ENCODE measurements at regions not wholly inside any gene's neighbourhood (a gene's known extent, or its start where the extent isn't known, plus 50 kb on each side); places are given as distances from the start of the nearest gene placed in this dataset.

DNA sequence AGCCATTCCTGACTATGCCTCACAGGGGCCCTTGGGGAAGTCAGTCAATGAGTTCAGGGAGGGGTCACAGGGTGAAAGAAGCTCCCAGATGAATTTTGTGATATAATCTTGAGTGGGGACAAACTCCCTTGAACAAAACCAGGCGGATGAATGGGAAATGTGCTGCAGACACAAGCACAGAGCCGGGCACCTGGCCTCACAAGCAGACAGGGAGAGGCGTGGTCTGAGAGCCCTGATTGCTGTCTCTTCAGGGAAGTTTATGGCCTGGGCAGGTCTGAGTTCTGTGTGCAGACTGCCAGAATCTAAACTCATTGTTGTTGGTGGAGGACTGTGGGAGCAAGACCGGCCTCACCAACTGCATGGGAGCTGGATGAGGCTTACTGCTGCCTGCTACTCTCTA is 591.8 kb downstream of the EPHA3 start:
- TF ChIP-seq, protein P1, sequence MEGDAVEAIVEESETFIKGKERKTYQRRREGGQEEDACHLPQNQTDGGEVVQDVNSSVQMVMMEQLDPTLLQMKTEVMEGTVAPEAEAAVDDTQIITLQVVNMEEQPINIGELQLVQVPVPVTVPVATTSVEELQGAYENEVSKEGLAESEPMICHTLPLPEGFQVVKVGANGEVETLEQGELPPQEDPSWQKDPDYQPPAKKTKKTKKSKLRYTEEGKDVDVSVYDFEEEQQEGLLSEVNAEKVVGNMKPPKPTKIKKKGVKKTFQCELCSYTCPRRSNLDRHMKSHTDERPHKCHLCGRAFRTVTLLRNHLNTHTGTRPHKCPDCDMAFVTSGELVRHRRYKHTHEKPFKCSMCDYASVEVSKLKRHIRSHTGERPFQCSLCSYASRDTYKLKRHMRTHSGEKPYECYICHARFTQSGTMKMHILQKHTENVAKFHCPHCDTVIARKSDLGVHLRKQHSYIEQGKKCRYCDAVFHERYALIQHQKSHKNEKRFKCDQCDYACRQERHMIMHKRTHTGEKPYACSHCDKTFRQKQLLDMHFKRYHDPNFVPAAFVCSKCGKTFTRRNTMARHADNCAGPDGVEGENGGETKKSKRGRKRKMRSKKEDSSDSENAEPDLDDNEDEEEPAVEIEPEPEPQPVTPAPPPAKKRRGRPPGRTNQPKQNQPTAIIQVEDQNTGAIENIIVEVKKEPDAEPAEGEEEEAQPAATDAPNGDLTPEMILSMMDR (IDR thresholded peaks at IDR 0.05) = no peak
- no peak for TF ChIP-seq POLR2A (IDR thresholded peaks at IDR 0.05)
